Heart left ventricle (tissue), 16 donors: ENCODE measurements at regions not wholly inside any gene's neighbourhood (a gene's known extent, or its start where the extent isn't known, plus 50 kb on each side); places are given as distances from the start of the nearest gene placed in this dataset.
"Not testable (repeated sequence)": the region's sequence is repeated elsewhere in the genome, so short reads cannot be mapped to it uniquely, and the experiment has no call there.

Experiments
- ATAC-seq, 4 donors: fragments of 200-7000 bp; cut with Tn5 transposase; one replicate each; pipeline ENCODE4 v1.9.1; 2020 to 2022; ENCODE audit warnings: moderate library complexity in 4 of 4, mild to moderate bottlenecking in 3 of 4, moderate number of reproducible peaks in 1 of 4
- DNase-seq, 5 donors: peaks; one replicate each; pipeline ENCODE4 v3.0.0-alpha.2; 2020
- H3K27ac ChIP-seq, 12 donors: fragments of 200-600 bp; sonication (generic) in 4 of 12; one replicate each; pipeline versions ENCODE4 v1.5.0 to v1.8.0; 2016 to 2022; ENCODE audit warnings: mild to moderate bottlenecking in 2 of 12
- H3K27me3 ChIP-seq, 9 donors: fragments of 200-600 bp; sonication (generic) in 2 of 9; one replicate each; pipeline versions ENCODE4 v1.5.1 to v1.8.0; 2016 to 2022; ENCODE audit warnings: mild to moderate bottlenecking in 3 of 9
- H3K36me3 ChIP-seq, 9 donors: fragments of 200-600 bp; sonication (generic) in 2 of 9; one replicate each; pipeline versions ENCODE4 v1.5.0 to v1.8.0; 2018 to 2022; ENCODE audit warnings: mild to moderate bottlenecking in 2 of 9
- H3K4me1 ChIP-seq, 12 donors: fragments of 200-600 bp; sonication (generic) in 4 of 12; one replicate each; pipeline versions ENCODE4 v1.5.0 to v1.8.0; 2016 to 2022; ENCODE audit warnings: mild to moderate bottlenecking in 3 of 12
- H3K4me3 ChIP-seq, 12 donors: fragments of 200-600 bp; sonication (generic) in 4 of 12; one replicate each; pipeline versions ENCODE4 v1.5.0 to v1.8.0; 2017 to 2022; ENCODE audit warnings: mild to moderate bottlenecking in 9 of 12, moderate library complexity in 4 of 12
- H3K9me3 ChIP-seq, 12 donors: fragments of 200-600 bp; sonication (generic) in 4 of 12; one replicate each; pipeline versions ENCODE4 v1.5.0 to v1.8.0; 2016 to 2022; ENCODE audit warnings: mild to moderate bottlenecking in 1 of 12
- CTCF ChIP-seq, 12 donors: fragments of 200-600 bp; sonication (generic) in 4 of 12; IDR thresholded peaks; one replicate each; pipeline versions ENCODE4 v1.5.0 to v1.8.0; 2018 to 2022; ENCODE audit warnings: antibody characterized with exemption in 12 of 12, mild to moderate bottlenecking in 5 of 12
- POLR2A ChIP-seq, 2 donors: fragments of 450-650 bp; IDR thresholded peaks; one replicate each; pipeline ENCODE4 v1.6.1; 2017; ENCODE audit warnings: antibody characterized with exemption in 2 of 2, mild to moderate bottlenecking in 2 of 2, moderate library complexity in 2 of 2
- WGBS, 4 donors: extraction: QIAGEN DNeasy Blood & Tissue Kit in 2 of 4; methylation state at CpG; one replicate each; pipeline versions ENCODE4 v1.1.5 to v1.1.7; 2013 to 2018; 5-methylcytosine and 5-hydroxymethylcytosine counted together
- intact Hi-C, 10 donors: fragments of 100-400 bp; cut with DNase I; formaldehyde crosslinking; loops; one replicate each; pipeline versions ENCODE4 v1.11.1 to v1.14.2; 2022
- donor health status: ischemic (EF 13 %, LVEDD 7.1; RV severe dilation, severe dysfunction).
- donor health status: healthy with polysubstance abuse.
- donor health status: DM: no; HTN: yes; CAD: no.
- donor health status: DM: no; HTN: no; CAD: no.
- donor health status: ischemic (EF 25% LVEDD 6.9; RV normal size, moderate dysfunction).
- donor health status: ischemic (EF 25% LVEDD 5.7; RV mildly dilated, moderate dysfunction).
- donor health status: healthy.
- donor health status: DM: yes; HTN: yes; CAD: no.
- donor health status: ischemic (EF 35%, LVEDD 5.7; RV mildly dilated, moderate dysfunction).
- donor health status: nonischemic (EF 11% LVEDD 7.7; RV severe dilation, severe dysfunction).
- donor health status: DM: yes; HTN: yes; CAD: no.
- donor health status: PGD.
- donor health status: ischemic (EF 29% LVEDD 5.4; RV normal size, mild dysfunction).
- donor health status: nonischemic (EF 23%, LVEDD 6.1; RV moderate dilation, normal function).

GRCh38 chr2:122805346-122805745, 1049.9 kb downstream of the TSN start:
- WGBS, 4 donors = 87 to 96% (median 90%) methylated on average over 3 of the region's 3 CpGs
- Histone ChIP-seq H3K4me3 (no peak overlapping the region), H3K4me1 (no peaks in the 10 kb centered on the region), H3K27me3 (no peaks in the 10 kb centered on the region), H3K27ac (no peak overlapping the region), H3K36me3 (no peaks in the 10 kb centered on the region), H3K9me3 (no peaks in the 10 kb centered on the region)
- intact Hi-C loops = no loop called here
- ATAC-seq (no peak), DNase-seq (no peak)
- TF ChIP-seq POLR2A (IDR thresholded peaks at IDR 0.05) (no peak), CTCF (IDR thresholded peaks at IDR 0.05) (no peak)

DNA sequence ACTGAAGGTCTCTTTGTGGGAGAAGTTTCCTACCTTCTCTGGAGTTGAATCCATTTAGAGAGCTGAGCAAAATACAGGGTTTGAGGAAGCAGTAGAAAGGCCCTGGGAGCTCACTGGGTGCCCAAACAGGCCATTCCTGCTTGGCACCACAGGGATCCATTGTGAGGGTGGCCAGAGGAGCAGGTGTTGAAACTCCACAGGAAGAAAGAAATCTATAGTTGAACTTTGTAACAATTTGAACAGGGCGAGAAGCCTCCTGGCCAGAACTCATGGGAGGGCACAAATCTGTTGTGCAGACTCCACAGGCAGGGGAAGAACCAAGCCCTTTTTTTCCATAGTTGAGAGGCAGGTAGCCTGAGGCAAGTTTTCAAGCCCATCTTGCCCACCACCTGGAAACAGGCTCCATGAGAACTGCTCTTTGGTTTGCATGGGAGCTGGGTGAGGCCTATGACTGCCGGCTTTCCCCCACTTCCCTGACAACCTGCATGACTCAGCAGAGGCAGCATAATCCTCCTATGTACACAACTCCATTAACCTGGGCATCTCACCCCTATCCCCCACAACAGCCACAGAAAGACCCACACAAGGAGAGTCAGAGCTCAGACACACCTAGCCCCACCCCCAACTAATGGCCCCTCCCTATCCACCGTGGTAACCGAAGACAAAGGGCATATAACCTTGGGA, 1053.0 kb downstream of the TSN start:
- Histone ChIP-seq H3K9me3 (no peaks in the 10 kb centered on the region), H3K27me3 (no peaks in the 10 kb centered on the region), H3K4me1 (no peaks in the 10 kb centered on the region), H3K27ac (no peak overlapping the region), H3K36me3 (no peaks in the 10 kb centered on the region), H3K4me3 (no peak overlapping the region)
- DNase-seq (no peak), ATAC-seq (no peak)
- intact Hi-C loops = no loop called here
- TF ChIP-seq POLR2A (IDR thresholded peaks at IDR 0.05) = no peak
- no peak for TF ChIP-seq CTCF (IDR thresholded peaks at IDR 0.05)
- WGBS, 4 donors = 80 to 94% (median 89%) methylated on average over 1 to 4 of the region's 4 CpGs

DNA sequence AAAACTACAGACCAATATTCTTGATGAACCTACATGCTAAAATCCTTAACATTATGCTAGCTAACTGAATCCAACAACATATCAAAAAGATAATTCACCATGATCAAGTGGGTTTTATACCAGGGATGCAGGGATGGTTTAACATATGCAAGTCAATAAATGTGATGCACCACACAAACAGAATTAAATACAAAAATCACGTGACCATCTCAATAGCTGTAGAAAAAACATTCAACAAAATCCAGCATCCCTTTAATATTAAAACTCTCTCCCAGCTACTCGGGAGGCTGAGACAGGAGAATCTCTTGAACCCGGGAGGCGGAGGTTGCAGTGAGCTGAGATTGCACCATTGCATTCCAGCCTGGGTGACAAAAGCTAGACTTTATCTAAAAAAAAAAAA, 1056.8 kb downstream of the TSN start:
- H3K36me3 ChIP-seq, H3K4me3 ChIP-seq, DNase-seq, ATAC-seq, intact Hi-C loops, H3K4me1 ChIP-seq, H3K9me3 ChIP-seq, H3K27ac ChIP-seq, H3K27me3 ChIP-seq: not testable (repeated sequence)
- 68 to 80% (median 74%) methylated on average over 4 of the region's 4 CpGs for WGBS, 4 donors

DNA sequence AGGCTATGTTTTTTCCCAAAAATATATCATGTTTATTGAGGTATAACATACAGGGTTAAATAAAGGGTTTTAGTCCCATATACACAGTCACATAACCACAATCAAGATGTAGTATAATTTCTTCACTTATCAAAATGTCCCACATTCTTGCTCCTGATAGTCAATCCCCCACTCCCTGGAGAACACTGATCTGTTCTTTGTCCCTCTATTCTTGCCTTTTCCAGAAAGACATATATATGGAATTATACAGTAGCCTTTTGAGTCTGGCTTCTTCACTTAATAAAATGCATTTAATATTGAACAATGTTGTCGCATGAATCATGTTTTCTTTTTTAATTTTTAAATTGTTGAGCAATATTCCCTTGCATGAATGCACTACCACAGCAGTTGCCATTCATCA, 1059.7 kb downstream of the TSN start:
- H3K4me3 ChIP-seq = no peak overlapping the region
- 89 to 94% (median 90%) methylated on average over 1 of the region's 1 CpG for WGBS, 4 donors
- DNase-seq (no peak), ATAC-seq (no peak)
- TF ChIP-seq POLR2A (IDR thresholded peaks at IDR 0.05) (no peak), CTCF (IDR thresholded peaks at IDR 0.05) (no peak)
- H3K9me3 ChIP-seq = no peaks in the 10 kb centered on the region
- H3K27me3 ChIP-seq = no peaks in the 10 kb centered on the region
- H3K27ac ChIP-seq = no peak overlapping the region
- no peaks in the 10 kb centered on the region for H3K4me1 ChIP-seq
- intact Hi-C loops = no loop called here
- H3K36me3 ChIP-seq = no peaks in the 10 kb centered on the region

- no peaks in the 10 kb centered on the region for H3K4me1 ChIP-seq
- no peak for TF ChIP-seq POLR2A (IDR thresholded peaks at IDR 0.05)
- TF ChIP-seq CTCF (IDR thresholded peaks at IDR 0.05) = no peak
- H3K9me3 ChIP-seq = no peaks in the 10 kb centered on the region
- H3K27ac ChIP-seq = no peak overlapping the region
- DNase-seq (no peak), ATAC-seq (no peak)
- no peaks in the 10 kb centered on the region for H3K36me3 ChIP-seq
- H3K4me3 ChIP-seq = no peak overlapping the region
- H3K27me3 ChIP-seq = no peaks in the 10 kb centered on the region
- 49 to 74% (median 53%) methylated on average over 3 of the region's 3 CpGs for WGBS, 4 donors
- intact Hi-C loops = no loop called here
Measured at GRCh38 chr2:122816803-122817202, 1061.4 kb downstream of the TSN start.
